ENCODE measurements at regions not wholly inside any gene's neighbourhood (a gene's known extent, or its start where the extent isn't known, plus 50 kb on each side); places are given as distances from the start of the nearest gene placed in this dataset.

DNA sequence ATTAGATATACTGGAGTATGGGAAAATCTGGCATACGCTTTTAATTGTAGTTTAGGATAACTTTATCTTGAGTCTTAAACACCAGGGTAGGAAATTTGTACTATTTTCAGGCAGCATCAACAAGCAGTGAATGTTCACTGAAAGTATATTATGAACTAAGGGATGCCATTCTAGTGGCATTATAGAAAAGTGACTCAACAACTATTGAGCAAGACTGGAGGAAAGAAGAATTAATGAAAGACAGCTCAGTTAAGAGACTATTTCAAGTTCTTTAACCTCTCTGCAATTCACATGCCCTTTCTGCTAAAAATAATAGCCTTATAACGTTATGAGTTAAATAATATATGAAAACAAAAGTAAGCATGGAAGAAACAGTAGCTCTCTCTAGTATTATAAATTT lies 343.1 kb downstream of the FSCB start:
- TF ChIP-seq CTCF (IDR thresholded peaks at IDR 0.05; ENCODE audit: borderline replicate concordance, extremely low read depth, low read length, poor library complexity, severe bottlenecking) (no peak), EZH2 (IDR thresholded peaks at IDR 0.05; ENCODE audit: borderline replicate concordance, low read depth, low read length, severe bottlenecking) (no peak)

Measured in DND-41 (cell line).